SU-DHL-6 (cell line): ENCODE measurements at regions not wholly inside any gene's neighbourhood (a gene's known extent, or its start where the extent isn't known, plus 50 kb on each side); places are given as distances from the start of the nearest gene placed in this dataset.

Experiments
- CTCF ChIP-seq: fragments of 200-600 bp; sonication (generic); IDR thresholded peaks from one replicate; pipeline ENCODE4 v1.5.1; 2017; ENCODE audit warnings: antibody characterized with exemption, mild to moderate bottlenecking, low read length, moderate library complexity; ENCODE audit not compliant: insufficient read depth, poor library complexity, severe bottlenecking
- EZH2phosphoT487 ChIP-seq: fragments of 200-600 bp; sonication (generic), shearing (Covaris generic); conservative IDR thresholded peaks from 2 replicates; pipeline ENCODE4 v1.6.1; 2018; ENCODE audit warnings: mild to moderate bottlenecking, antibody characterized with exemption, low read length, moderate library complexity, mixed read lengths

GRCh38 chr6:137733372-137733771 is 133.7 kb upstream of the TNFAIP3 start:
- TF ChIP-seq CTCF (no peak), EZH2phosphoT487 (no peak)
